ENCODE measurements at regions not wholly inside any gene's neighbourhood (a gene's known extent, or its start where the extent isn't known, plus 50 kb on each side); places are given as distances from the start of the nearest gene placed in this dataset.

- Mint-ChIP-seq H3K4me1 (no peaks in the 10 kb centered on the region), H3K27ac (no peak overlapping the region), H3K27me3 (no peaks in the 10 kb centered on the region), H3K4me3 (no peak overlapping the region), H3K9me3 (ENCODE audit: insufficient read depth) (no peaks in the 10 kb centered on the region)
- H3K79me2 ChIP-seq (ENCODE audit: control insufficient read depth, insufficient read depth, low read length): no peaks in the 10 kb centered on the region
- H3K27ac ChIP-seq (ENCODE audit: low read length in 2 of 2): no peak overlapping the region
- DNase-seq (no peak), ATAC-seq (ENCODE audit: low read depth) (no peak)
- no peak overlapping the region for H3K4me2 ChIP-seq (replicated peaks; ENCODE audit: low read depth, low read length, poor library complexity, severe bottlenecking)
- H3K36me3 ChIP-seq (replicated peaks in 1 of 2; ENCODE audit: control extremely low read depth in 1 of 2, control insufficient read depth in 1 of 2, extremely low read depth in 1 of 2, insufficient read depth in 2 of 2, low read length in 1 of 2): no peaks in the 10 kb centered on the region
- H4K20me1 ChIP-seq (ENCODE audit: control insufficient read depth, insufficient read depth, low read length, poor library complexity, severe bottlenecking): no peaks in the 10 kb centered on the region
- no peak overlapping the region for H3K4me3 ChIP-seq (ENCODE audit: control extremely low read depth in 1 of 5, extremely low read depth in 1 of 5, insufficient read depth in 1 of 5, low read depth in 2 of 5, low read length in 4 of 5)
- no peak overlapping the region for H2AFZ ChIP-seq (ENCODE audit: insufficient read depth, low read depth, low read length, poor library complexity, severe bottlenecking)
- ChIA-PET POLR2A (no interaction called here), CTCF (no interaction called here)
- no peaks in the 10 kb centered on the region for H3K27me3 ChIP-seq (replicated peaks in 1 of 4; ENCODE audit: control extremely low read depth in 1 of 4, control insufficient read depth in 3 of 4, insufficient read depth in 4 of 4, low read length in 3 of 4)
- H3K9ac ChIP-seq (ENCODE audit: low read length): no peak overlapping the region
- no peaks in the 10 kb centered on the region for H3K4me1 ChIP-seq (ENCODE audit: control insufficient read depth in 2 of 2, insufficient read depth in 2 of 2, low read length in 2 of 2)
- TF ChIP-seq CTCF (IDR thresholded peaks at IDR 0.05) (no peak), EZH2 (IDR thresholded peaks at IDR 0.05; ENCODE audit: borderline replicate concordance, insufficient read depth, low read depth, low read length, poor library complexity, severe bottlenecking) (no peak)
- intact Hi-C loops (cut with micrococcal nuclease): no loop called here
- no peaks in the 10 kb centered on the region for H3K9me3 ChIP-seq (ENCODE audit: control extremely low read depth in 1 of 3, control insufficient read depth in 2 of 3, insufficient read depth in 1 of 3, low read length in 2 of 3)
These were observed 94.1 kb upstream of the UFM1 start for GRCh38 chr13:38255600-38255999.

GRCh38 chr13:38239874-38240273, 109.8 kb upstream of the UFM1 start:
- no peaks in the 10 kb centered on the region for H3K27me3 ChIP-seq (replicated peaks in 1 of 4; ENCODE audit: control extremely low read depth in 1 of 4, control insufficient read depth in 3 of 4, insufficient read depth in 4 of 4, low read length in 3 of 4)
- no peak overlapping the region for H3K4me3 ChIP-seq (ENCODE audit: control extremely low read depth in 1 of 5, extremely low read depth in 1 of 5, insufficient read depth in 1 of 5, low read depth in 2 of 5, low read length in 4 of 5)
- H3K4me1 Mint-ChIP-seq: no peaks in the 10 kb centered on the region
- H3K27ac Mint-ChIP-seq: no peak overlapping the region
- ChIA-PET CTCF (no interaction called here), POLR2A (no interaction called here)
- H3K4me2 ChIP-seq (replicated peaks; ENCODE audit: low read depth, low read length, poor library complexity, severe bottlenecking): no peak overlapping the region
- H3K9me3 Mint-ChIP-seq (ENCODE audit: insufficient read depth): no peaks in the 10 kb centered on the region
- H3K9ac ChIP-seq (ENCODE audit: low read length): no peak overlapping the region
- no peak for TF ChIP-seq CTCF (IDR thresholded peaks at IDR 0.05)
- TF ChIP-seq EZH2 (IDR thresholded peaks at IDR 0.05; ENCODE audit: borderline replicate concordance, insufficient read depth, low read depth, low read length, poor library complexity, severe bottlenecking): no peak
- no peaks in the 10 kb centered on the region for H4K20me1 ChIP-seq (ENCODE audit: control insufficient read depth, insufficient read depth, low read length, poor library complexity, severe bottlenecking)
- H3K27me3 Mint-ChIP-seq: no peaks in the 10 kb centered on the region
- no peaks in the 10 kb centered on the region for H3K4me1 ChIP-seq (ENCODE audit: control insufficient read depth in 2 of 2, insufficient read depth in 2 of 2, low read length in 2 of 2)
- no peak overlapping the region for H3K4me3 Mint-ChIP-seq
- H3K79me2 ChIP-seq (ENCODE audit: control insufficient read depth, insufficient read depth, low read length): no peaks in the 10 kb centered on the region
- no peaks in the 10 kb centered on the region for H3K9me3 ChIP-seq (ENCODE audit: control extremely low read depth in 1 of 3, control insufficient read depth in 2 of 3, insufficient read depth in 1 of 3, low read length in 2 of 3)
- no peak for ATAC-seq (ENCODE audit: low read depth)
- H3K27ac ChIP-seq (ENCODE audit: low read length in 2 of 2): no peak overlapping the region
- H3K36me3 ChIP-seq (replicated peaks in 1 of 2; ENCODE audit: control extremely low read depth in 1 of 2, control insufficient read depth in 1 of 2, extremely low read depth in 1 of 2, insufficient read depth in 2 of 2, low read length in 1 of 2): no peaks in the 10 kb centered on the region
- no peak for DNase-seq
- no peak overlapping the region for H2AFZ ChIP-seq (ENCODE audit: insufficient read depth, low read depth, low read length, poor library complexity, severe bottlenecking)
- intact Hi-C loops (cut with micrococcal nuclease): no loop called here
